GM23338 (cell line): ENCODE measurements at regions not wholly inside any gene's neighbourhood (a gene's known extent, or its start where the extent isn't known, plus 50 kb on each side); places are given as distances from the start of the nearest gene placed in this dataset.

Experiments
- CREB1 ChIP-seq: fragments of 250-450 bp; sonication (Bioruptor Pico); IDR thresholded peaks from 2 replicates; pipeline ENCODE4 v1.5.0; 2020; ENCODE audit warnings: low read depth, mild to moderate bottlenecking, moderate library complexity
- CTCF ChIP-seq, 2 experiments: fragments of 200-600 bp in 1 of 2; sonication (generic) in 1 of 2; conservative IDR thresholded peaks; 2 replicates each; pipeline versions ENCODE4 v1.5.1 to v1.6.1; 2016 to 2017; ENCODE audit warnings: antibody characterized with exemption in 2 of 2, low read depth in 2 of 2, mild to moderate bottlenecking in 2 of 2, moderate library complexity in 1 of 2
- EZH2 ChIP-seq: fragments of 200-600 bp; sonication (generic); IDR thresholded peaks from one replicate; pipeline ENCODE4 v1.8.0; 2017; ENCODE audit warnings: antibody characterized with exemption, mild to moderate bottlenecking, low read depth; ENCODE audit not compliant: unreplicated experiment
- EZH2phosphoT487 ChIP-seq: fragments of 200-600 bp; sonication (generic); IDR thresholded peaks from one replicate; pipeline ENCODE4 v1.8.1; 2018; ENCODE audit warnings: antibody characterized with exemption; ENCODE audit not compliant: unreplicated experiment
- JUNB ChIP-seq: IDR thresholded peaks from one replicate; pipeline ENCODE4 v1.6.1; 2016; ENCODE audit warnings: antibody characterized with exemption; ENCODE audit not compliant: unreplicated experiment
- POLR2AphosphoS5 ChIP-seq: IDR thresholded peaks from 2 replicates; pipeline ENCODE4 v1.6.1; 2016; ENCODE audit warnings: antibody characterized with exemption, low read depth
- REST ChIP-seq: IDR thresholded peaks from one replicate; pipeline ENCODE4 v1.6.1; 2018; ENCODE audit warnings: antibody characterized with exemption; ENCODE audit not compliant: unreplicated experiment
- ZNF331 ChIP-seq: fragments of 250-450 bp; sonication (Bioruptor Pico); IDR thresholded peaks from 2 replicates; pipeline ENCODE4 v1.5.0; 2020; ENCODE audit warnings: low read depth, mild to moderate bottlenecking, moderate library complexity

DNA sequence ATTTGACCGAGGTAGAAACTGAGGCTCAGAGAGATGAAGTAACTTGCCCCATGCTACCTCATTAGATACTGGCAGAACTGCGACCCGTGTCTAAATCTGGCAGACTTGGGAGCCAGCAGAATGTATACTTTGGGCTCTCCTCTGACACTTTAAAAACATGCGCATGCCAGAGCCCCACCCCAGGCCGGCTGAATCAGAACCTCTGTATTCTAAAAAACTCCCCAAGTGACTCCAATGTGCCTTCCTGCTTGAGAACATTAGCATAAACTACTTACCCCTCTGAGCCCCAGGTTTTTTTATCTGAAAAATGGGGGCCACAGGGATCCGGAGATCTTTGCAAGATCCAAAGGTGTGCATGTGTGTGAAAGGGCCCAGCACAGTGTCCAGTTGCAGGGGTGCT is 344.7 kb upstream of the USP24 start:
- TF ChIP-seq CTCF (conservative IDR thresholded peaks at IDR 0.05; ENCODE audit: low read depth in 2 of 2) (no peak), CREB1 (CRISPR knock-in tag) (no peak), EZH2 (no peak), POLR2AphosphoS5 (no peak), REST (no peak), ZNF331 (CRISPR knock-in tag) (no peak), EZH2phosphoT487 (no peak), JUNB (no peak)
